Peyer's patch (tissue), 4 donors: ENCODE measurements at regions not wholly inside any gene's neighbourhood (a gene's known extent, or its start where the extent isn't known, plus 50 kb on each side); places are given as distances from the start of the nearest gene placed in this dataset.

Source experiments
- CTCF ChIP-seq, 6 experiments: fragments of 450-650 bp in 4 of 6; fragments of 200-600 bp in 2 of 6; sonication (generic) in 1 of 6; IDR thresholded peaks; one replicate each; pipeline ENCODE4 v1.5.1; 2017 to 2019; ENCODE audit warnings: antibody characterized with exemption in 6 of 6, mild to moderate bottlenecking in 3 of 6, moderate library complexity in 1 of 6
- POLR2A ChIP-seq, 2 donors: fragments of 450-650 bp; IDR thresholded peaks; one replicate each; pipeline ENCODE4 v1.5.1; 2017; ENCODE audit warnings: antibody characterized with exemption in 2 of 2, mild to moderate bottlenecking in 2 of 2, moderate library complexity in 2 of 2

- TF ChIP-seq POLR2A (IDR thresholded peaks at IDR 0.05) (no peak), CTCF (IDR thresholded peaks at IDR 0.05) (no peak)
Observed at GRCh38 chr10:47091421-47091820, 180.2 kb downstream of the PTPN20 start.
